ENCODE measurements at regions not wholly inside any gene's neighbourhood (a gene's known extent, or its start where the extent isn't known, plus 50 kb on each side); places are given as distances from the start of the nearest gene placed in this dataset.

DNA sequence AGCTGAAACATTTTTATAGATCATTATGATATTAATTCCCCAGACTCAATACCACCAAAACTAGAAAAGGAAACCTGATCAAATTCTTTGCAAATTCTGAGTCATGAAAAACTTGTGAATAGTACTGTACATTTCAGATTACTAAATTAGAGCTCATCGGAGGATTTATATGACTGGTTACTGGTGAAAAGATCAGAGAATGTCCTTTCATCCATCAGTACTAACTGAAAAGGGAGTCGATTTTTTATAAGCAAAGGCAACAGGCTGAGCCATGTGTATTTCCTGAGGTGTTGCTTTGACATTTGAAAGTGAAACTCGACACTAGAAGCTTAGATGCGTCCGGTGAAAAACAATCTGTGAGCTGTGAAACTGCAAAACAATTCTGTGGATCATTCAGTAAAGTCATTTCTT is 155.7 kb downstream of the TNFSF18 start:
- Mint-ChIP-seq H3K27ac (peak overlapping the region; percentile 93), H3K4me1 (ENCODE audit: low read depth) (peaks cover 49% of the 10 kb centered on the region)
- POLR2A ChIA-PET: interaction anchor here (0.6 to 2.2 kb wide), 7 partner anchors 10 to 307 kb away, joined by 3 to 11 read pairs (median 3); no protein-coding TSS in a partner anchor

DNA sequence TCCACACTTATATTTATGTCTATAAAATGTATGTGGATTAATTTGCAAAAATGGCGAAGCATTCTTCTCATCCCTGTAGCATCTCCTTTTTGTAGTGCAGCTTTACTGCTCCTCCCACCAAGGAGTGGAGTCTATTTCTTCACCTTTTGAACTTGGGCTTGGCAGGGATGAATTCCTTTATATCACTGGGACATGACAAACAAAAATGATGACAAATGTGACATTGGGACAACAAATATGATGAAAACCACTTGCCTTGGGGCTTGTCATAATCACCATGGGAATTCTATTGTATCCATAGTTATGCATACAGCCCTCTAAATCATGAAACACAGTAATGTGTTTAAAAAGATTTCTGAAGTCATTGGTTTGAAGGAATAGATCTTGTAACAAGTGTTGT is 155.0 kb downstream of the TNFSF18 start:
- peak overlapping the region; percentile 93 for H3K27ac Mint-ChIP-seq
- no peak for DNase-seq
- ChIA-PET CTCF (interaction anchor here (1.1 to 4.8 kb wide), 8 partner anchors 10 to 309 kb away, joined by 4 to 35 read pairs (median 9); no protein-coding TSS in a partner anchor), POLR2A (interaction anchor here (0.6 to 2.2 kb wide), 6 partner anchors 9 to 306 kb away, joined by 3 to 11 read pairs (median 3); no protein-coding TSS in a partner anchor)
- ATAC-seq: no peak
- no peak overlapping the region for H3K4me3 Mint-ChIP-seq
- peaks cover 5% of the 10 kb centered on the region for H3K9me3 Mint-ChIP-seq (ENCODE audit: insufficient read depth)
- H3K4me1 Mint-ChIP-seq (ENCODE audit: low read depth): peaks cover 56% of the 10 kb centered on the region
- peaks cover 1% of the 10 kb centered on the region for H3K27me3 Mint-ChIP-seq (ENCODE audit: low read depth)
- H3K36me3 Mint-ChIP-seq (ENCODE audit: low read depth): peaks cover 6% of the 10 kb centered on the region

More for the DNA sequence above, 155.7 kb downstream of the TNFSF18 start:
- peak; percentile 62 for DNase-seq
- ATAC-seq: peak; percentile 91
- Mint-ChIP-seq H3K4me3 (peak overlapping the region; percentile 70), H3K9me3 (ENCODE audit: insufficient read depth) (peaks cover 5% of the 10 kb centered on the region), H3K27me3 (ENCODE audit: low read depth) (peaks cover 1% of the 10 kb centered on the region), H3K36me3 (ENCODE audit: low read depth) (peaks cover 6% of the 10 kb centered on the region)
- CTCF ChIA-PET: interaction anchor here (0.9 to 4.8 kb wide), 9 partner anchors 10 to 310 kb away, joined by 3 to 35 read pairs (median 8); no protein-coding TSS in a partner anchor

DNA sequence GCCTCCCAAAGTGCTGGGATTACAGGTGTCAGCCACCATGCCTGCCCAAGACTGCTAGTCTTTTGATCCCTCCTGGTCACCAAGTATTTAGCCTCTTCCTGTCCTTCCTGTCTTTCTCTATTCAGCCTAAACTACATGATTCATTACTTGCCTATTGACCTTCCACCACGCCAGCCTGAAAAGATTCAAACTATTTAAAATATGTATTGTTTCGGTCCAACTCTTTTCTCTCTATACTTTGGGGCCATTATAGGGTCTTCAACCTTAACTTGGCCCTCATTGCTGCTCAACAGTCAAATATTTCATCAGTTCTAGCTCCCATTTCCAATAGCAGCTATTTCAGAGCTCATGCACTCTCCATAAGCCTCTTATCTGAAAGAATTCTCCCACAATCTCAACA is 153.0 kb downstream of the TNFSF18 start:
- ATAC-seq: no peak
- peaks cover 5% of the 10 kb centered on the region for H3K9me3 Mint-ChIP-seq (ENCODE audit: insufficient read depth)
- CTCF ChIA-PET: interaction anchor here (0.8 to 1.1 kb wide), 2 partner anchors 8 to 153 kb away, joined by 3 read pairs; no protein-coding TSS in a partner anchor

DNA sequence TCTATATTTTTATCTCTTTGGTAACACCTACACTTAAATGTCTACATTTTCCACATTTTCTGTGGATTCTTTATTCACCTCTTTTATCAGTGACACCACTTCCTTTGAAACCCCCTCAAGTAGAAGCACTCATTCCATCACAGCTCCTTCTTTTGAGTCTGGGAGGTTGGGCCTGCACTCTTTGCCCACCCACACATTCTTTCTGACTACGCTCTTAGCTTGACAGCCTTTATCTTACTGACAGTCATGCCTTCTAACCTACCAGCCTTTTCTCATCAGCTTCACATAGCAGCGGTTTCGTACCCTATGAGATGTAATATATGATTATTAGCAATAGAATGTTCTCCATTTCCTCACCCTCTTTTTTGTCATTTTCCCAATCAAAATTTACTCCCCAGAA is 151.9 kb downstream of the TNFSF18 start:
- no peak for DNase-seq
- peaks cover 5% of the 10 kb centered on the region for H3K9me3 Mint-ChIP-seq (ENCODE audit: insufficient read depth)
- no peak for ATAC-seq
- H3K27ac Mint-ChIP-seq: no peak overlapping the region
- H3K4me3 Mint-ChIP-seq: no peak overlapping the region
- ChIA-PET CTCF (interaction anchor here (0.8 to 1.2 kb wide), 3 partner anchors 7 to 305 kb away, joined by 3 read pairs; no protein-coding TSS in a partner anchor), POLR2A (no interaction called here)
- peaks cover 8% of the 10 kb centered on the region for H3K36me3 Mint-ChIP-seq (ENCODE audit: low read depth)
- H3K4me1 Mint-ChIP-seq (ENCODE audit: low read depth): peaks cover 51% of the 10 kb centered on the region
- H3K27me3 Mint-ChIP-seq (ENCODE audit: low read depth): peaks cover 1% of the 10 kb centered on the region

More for the DNA sequence above, 153.0 kb downstream of the TNFSF18 start:
- no peak overlapping the region for H3K4me3 Mint-ChIP-seq
- H3K4me1 Mint-ChIP-seq (ENCODE audit: low read depth): peaks cover 61% of the 10 kb centered on the region
- H3K27me3 Mint-ChIP-seq (ENCODE audit: low read depth): peaks cover 1% of the 10 kb centered on the region
- POLR2A ChIA-PET: no interaction called here
- no peak overlapping the region for H3K27ac Mint-ChIP-seq
- no peak for DNase-seq
- H3K36me3 Mint-ChIP-seq (ENCODE audit: low read depth): peaks cover 8% of the 10 kb centered on the region

DNA sequence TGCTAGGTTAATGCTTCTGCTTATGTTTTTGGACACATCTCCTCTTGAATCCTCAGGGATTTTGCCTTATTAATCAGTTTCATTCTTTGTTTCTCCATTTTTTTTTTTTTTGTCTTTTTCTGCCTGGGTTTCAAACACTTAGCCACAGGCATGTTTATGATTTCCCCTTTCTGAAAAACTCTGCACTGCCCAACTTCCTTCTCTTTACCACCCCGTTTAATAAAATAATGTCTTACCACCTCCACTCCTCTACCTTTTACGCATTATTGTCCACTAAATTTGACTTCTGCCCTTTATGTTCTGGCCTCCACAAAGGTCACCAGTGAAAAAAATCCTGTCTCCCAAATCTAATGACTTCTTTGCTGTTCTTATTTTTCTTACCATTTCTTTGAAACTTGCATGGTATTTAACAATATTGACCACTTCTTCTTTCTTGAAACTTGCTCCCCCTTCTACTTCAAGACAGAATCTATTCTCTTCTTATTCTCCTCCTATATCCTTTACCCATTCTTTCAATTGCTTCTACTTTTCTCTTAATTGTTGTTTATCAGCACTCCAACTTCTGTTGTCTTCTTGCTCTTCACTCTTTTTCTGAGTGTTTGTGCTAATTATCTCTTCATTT is 150.3 kb downstream of the TNFSF18 start:
- CTCF ChIA-PET: no interaction called here
- no peak for ATAC-seq
- POLR2A ChIA-PET: no interaction called here
- Mint-ChIP-seq H3K27me3 (ENCODE audit: low read depth) (peaks cover 2% of the 10 kb centered on the region), H3K27ac (no peak overlapping the region), H3K36me3 (ENCODE audit: low read depth) (peaks cover 8% of the 10 kb centered on the region), H3K4me1 (ENCODE audit: low read depth) (peaks cover 40% of the 10 kb centered on the region), H3K4me3 (no peak overlapping the region), H3K9me3 (ENCODE audit: insufficient read depth) (peaks cover 6% of the 10 kb centered on the region)
- DNase-seq: no peak

DNA sequence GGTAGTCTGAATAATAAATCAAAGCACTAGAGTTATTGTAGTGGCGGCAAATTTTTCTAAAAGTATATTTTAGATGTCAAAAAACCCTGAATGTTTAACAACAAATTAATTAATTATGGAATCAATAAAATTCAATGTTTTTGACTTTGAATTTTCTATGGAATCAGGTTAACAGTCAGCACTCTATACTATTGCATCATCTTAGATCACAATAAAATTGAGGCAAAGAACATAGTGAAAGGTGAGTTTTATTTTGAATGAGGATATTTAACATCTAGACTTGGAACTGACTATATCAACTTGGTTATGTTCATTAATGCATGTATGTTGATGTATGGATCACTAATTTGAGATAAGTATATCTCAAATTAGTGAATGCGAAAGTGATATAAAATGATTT is 148.5 kb downstream of the TNFSF18 start:
- Mint-ChIP-seq H3K36me3 (ENCODE audit: low read depth) (peaks cover 9% of the 10 kb centered on the region), H3K4me3 (no peak overlapping the region), H3K4me1 (ENCODE audit: low read depth) (peaks cover 47% of the 10 kb centered on the region), H3K27ac (no peak overlapping the region), H3K27me3 (ENCODE audit: low read depth) (peaks cover 3% of the 10 kb centered on the region), H3K9me3 (ENCODE audit: insufficient read depth) (peaks cover 12% of the 10 kb centered on the region)
- ChIA-PET CTCF (interaction anchor here (1.1 to 1.3 kb wide), 2 partner anchors 8 to 74 kb away, joined by 4 to 6 read pairs; no protein-coding TSS in a partner anchor), POLR2A (no interaction called here)
- no peak for DNase-seq
- ATAC-seq: no peak

DNA sequence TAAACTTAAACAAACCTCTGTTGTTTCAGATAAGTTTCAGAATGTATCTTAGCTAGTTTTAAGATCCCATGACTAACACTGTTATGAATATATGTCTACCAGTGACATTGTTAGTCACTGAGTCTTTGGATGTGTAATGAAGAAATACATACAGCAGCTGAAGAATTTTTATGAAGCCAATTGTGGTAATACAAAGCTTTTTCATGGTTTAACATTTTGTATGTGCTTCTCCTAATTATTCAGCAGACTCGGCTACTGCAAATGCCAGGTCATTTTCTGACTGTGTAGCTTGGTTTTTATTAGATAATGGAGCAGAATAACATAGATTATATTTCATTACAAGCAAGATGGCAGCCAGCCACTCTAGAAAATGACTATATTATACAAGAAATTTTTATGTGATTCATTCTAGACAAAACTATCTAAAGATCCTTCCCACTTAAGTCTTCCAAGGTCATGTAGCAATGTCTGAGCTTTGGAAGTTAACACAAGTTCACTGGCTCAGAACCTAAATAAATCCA is 147.8 kb downstream of the TNFSF18 start:
- POLR2A ChIA-PET: no interaction called here
- no peak for ATAC-seq
- Mint-ChIP-seq H3K27me3 (ENCODE audit: low read depth) (peaks cover 3% of the 10 kb centered on the region), H3K27ac (no peak overlapping the region), H3K4me1 (ENCODE audit: low read depth) (peaks cover 51% of the 10 kb centered on the region), H3K4me3 (no peak overlapping the region), H3K36me3 (ENCODE audit: low read depth) (peaks cover 14% of the 10 kb centered on the region), H3K9me3 (ENCODE audit: insufficient read depth) (peaks cover 14% of the 10 kb centered on the region)
- DNase-seq: no peak
- CTCF ChIA-PET: interaction anchor here (1.1 to 1.3 kb wide), 2 partner anchors 9 to 75 kb away, joined by 4 to 6 read pairs; no protein-coding TSS in a partner anchor

DNA sequence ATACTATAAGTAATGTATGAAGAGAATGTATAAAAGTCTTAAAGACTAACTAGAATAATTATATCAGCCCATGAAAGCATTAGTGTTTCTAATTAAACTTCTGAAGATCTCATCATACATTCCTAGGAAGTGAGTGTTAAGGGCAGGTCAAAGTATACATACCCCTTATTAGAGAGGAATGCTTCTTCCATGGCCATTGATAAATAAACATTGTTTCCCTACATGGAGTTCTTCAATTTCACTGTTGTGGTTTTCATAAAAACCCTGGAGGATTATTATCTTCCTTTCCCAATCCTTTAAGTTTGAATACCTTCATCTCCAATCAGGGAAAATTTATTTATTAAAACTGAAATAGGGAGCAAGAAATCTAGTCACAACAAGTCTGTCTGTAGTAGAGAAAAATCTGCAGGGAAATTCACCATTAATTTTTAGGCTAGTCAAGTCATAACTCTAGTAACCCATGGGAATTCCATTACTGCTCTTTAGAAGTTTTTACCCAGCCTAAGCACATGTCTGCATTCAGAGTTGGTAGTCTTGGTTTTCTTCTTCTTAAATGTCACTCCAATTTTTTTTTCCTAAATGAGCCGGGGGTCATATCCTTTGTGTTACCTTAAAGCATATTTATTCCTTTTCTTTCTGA is 147.0 kb downstream of the TNFSF18 start:
- H3K9me3 Mint-ChIP-seq (ENCODE audit: insufficient read depth): peaks cover 21% of the 10 kb centered on the region
- ChIA-PET POLR2A (no interaction called here), CTCF (interaction anchor here (1.3 kb wide), 1 partner anchor 76 kb away, joined by 6 read pairs; no protein-coding TSS in a partner anchor)
- peaks cover 3% of the 10 kb centered on the region for H3K27me3 Mint-ChIP-seq (ENCODE audit: low read depth)
- no peak overlapping the region for H3K4me3 Mint-ChIP-seq
- no peak overlapping the region for H3K27ac Mint-ChIP-seq
- H3K36me3 Mint-ChIP-seq (ENCODE audit: low read depth): peaks cover 18% of the 10 kb centered on the region
- DNase-seq: no peak
- H3K4me1 Mint-ChIP-seq (ENCODE audit: low read depth): peaks cover 49% of the 10 kb centered on the region
- ATAC-seq: no peak

DNA sequence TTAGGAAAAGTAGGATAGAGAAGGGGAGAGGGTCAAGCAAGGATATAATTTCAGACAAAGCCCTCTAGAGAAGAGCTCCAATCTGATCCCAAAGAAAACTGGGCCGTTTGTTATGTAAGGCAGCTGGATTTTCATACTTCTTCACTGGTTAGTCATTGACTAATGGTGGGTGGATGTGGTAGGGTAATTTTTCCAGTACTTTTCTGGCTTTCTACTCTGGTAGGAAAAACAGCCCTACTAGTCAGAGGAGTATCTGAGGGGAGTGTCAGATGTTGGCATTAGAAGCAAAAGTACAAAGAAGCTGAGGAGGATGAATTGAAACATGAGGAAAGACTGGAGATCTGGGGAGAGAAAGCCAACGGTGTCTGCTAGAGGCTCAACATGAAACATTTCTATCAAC is 145.3 kb downstream of the TNFSF18 start:
- CTCF ChIA-PET: interaction anchor here (1.0 to 2.1 kb wide), 4 partner anchors 10 to 161 kb away, joined by 3 to 10 read pairs (median 4); no protein-coding TSS in a partner anchor
- Mint-ChIP-seq H3K4me1 (ENCODE audit: low read depth) (peaks cover 42% of the 10 kb centered on the region), H3K36me3 (ENCODE audit: low read depth) (peaks cover 19% of the 10 kb centered on the region), H3K9me3 (ENCODE audit: insufficient read depth) (peaks cover 21% of the 10 kb centered on the region), H3K27me3 (ENCODE audit: low read depth) (peaks cover 2% of the 10 kb centered on the region), H3K4me3 (no peak overlapping the region), H3K27ac (no peak overlapping the region)
- POLR2A ChIA-PET: interaction anchor here (1.1 kb wide), 1 partner anchor 10 kb away, joined by 3 read pairs; no protein-coding TSS in a partner anchor
- DNase-seq: no peak
- ATAC-seq: no peak

DNA sequence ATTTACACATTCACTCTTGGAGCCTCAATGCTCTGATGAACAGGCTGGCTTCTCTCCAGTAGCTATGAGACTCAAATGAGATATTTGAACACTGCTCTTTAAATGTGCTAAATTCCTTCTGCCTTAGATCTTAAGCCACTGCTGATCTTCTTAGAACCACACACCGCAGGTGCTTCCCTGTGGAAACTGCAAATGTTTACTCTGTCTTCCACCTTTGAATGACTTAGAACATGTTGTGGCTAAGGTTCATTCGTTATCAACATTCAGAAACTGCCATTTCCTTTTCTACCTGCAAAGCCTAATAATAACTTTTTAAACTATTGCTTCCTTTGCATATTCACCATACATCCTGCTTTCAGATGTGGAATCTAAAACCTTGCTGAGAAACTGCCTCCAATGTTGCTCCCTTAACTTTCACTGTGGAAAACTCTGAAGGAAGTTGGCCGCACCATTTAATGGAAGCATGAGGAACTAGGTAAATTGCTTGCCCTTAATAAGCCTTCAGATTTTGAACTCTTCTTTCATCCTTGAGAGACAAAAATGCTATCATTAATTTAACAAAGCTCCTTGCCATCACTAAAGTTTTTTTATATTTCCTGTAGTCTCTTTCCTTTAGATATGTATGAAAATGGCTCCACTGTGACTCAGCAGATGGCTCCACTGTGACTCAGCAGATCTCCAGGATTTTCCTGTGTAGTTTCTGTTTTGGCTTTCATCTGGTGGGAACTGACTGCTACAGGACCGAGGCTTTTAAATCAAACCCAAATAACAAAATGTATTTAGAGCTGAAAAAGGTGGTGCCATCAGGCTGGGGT is 143.8 kb downstream of the TNFSF18 start:
- H3K36me3 Mint-ChIP-seq (ENCODE audit: low read depth): peaks cover 17% of the 10 kb centered on the region
- DNase-seq (peak; percentile 38), ATAC-seq (peak; percentile 90)
- peaks cover 33% of the 10 kb centered on the region for H3K4me1 Mint-ChIP-seq (ENCODE audit: low read depth)
- POLR2A ChIA-PET: interaction anchor here (1.1 kb wide), 1 partner anchor 12 kb away, joined by 5 read pairs; no protein-coding TSS in a partner anchor
- peaks cover 2% of the 10 kb centered on the region for H3K27me3 Mint-ChIP-seq (ENCODE audit: low read depth)
- peak overlapping the region; percentile 26 for H3K4me3 Mint-ChIP-seq
- H3K27ac Mint-ChIP-seq: peak overlapping the region; percentile 84
- peaks cover 27% of the 10 kb centered on the region for H3K9me3 Mint-ChIP-seq (ENCODE audit: insufficient read depth)
- CTCF ChIA-PET: interaction anchor here (1.0 to 2.1 kb wide), 4 partner anchors 9 to 298 kb away, joined by 3 to 10 read pairs (median 5); no protein-coding TSS in a partner anchor

DNA sequence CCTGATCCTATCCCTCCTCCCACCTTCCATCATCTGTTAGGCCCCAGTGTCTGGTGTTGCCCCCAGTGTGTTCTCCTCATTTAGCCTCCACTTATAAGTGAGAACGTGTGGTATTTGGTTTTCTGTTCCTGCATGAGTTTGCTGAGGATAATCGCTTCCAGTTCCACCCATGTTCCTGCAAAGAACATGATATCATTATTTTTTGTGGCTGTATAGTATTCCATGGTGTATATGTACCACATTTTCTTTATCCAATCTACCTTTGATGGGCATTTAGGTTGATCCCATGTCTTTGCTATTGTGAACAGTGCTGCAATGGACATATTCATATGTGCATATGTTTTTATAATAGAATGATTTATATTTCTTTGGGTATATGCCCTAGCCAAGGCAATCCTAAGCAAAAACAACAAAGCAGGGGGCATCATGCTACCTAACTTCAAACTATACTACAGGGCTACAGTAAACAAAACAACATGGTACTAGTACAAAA is 142.9 kb downstream of the TNFSF18 start:
- ChIA-PET POLR2A (no interaction called here), CTCF (interaction anchor here (1.1 to 1.6 kb wide), 3 partner anchors 80 to 297 kb away, joined by 3 to 7 read pairs (median 3); no protein-coding TSS in a partner anchor)
- H3K9me3 Mint-ChIP-seq (ENCODE audit: insufficient read depth): peaks cover 34% of the 10 kb centered on the region
- no peak overlapping the region for H3K4me3 Mint-ChIP-seq
- peaks cover 2% of the 10 kb centered on the region for H3K27me3 Mint-ChIP-seq (ENCODE audit: low read depth)
- H3K4me1 Mint-ChIP-seq (ENCODE audit: low read depth): peaks cover 33% of the 10 kb centered on the region
- H3K36me3 Mint-ChIP-seq (ENCODE audit: low read depth): peaks cover 22% of the 10 kb centered on the region
- DNase-seq (no peak), ATAC-seq (no peak)
- H3K27ac Mint-ChIP-seq: peak overlapping the region; percentile 45

Measured in activated CD8-positive, alpha-beta T cell treated with anti-CD3 and anti-CD28 coated beads, Interleukin-2, amount 10 ng/mL, durations not matched to agents 7 days and 5 days (primary cell).